Fibroblast of mammary gland (primary cell): ENCODE measurements at regions not wholly inside any gene's neighbourhood (a gene's known extent, or its start where the extent isn't known, plus 50 kb on each side); places are given as distances from the start of the nearest gene placed in this dataset.

Source experiments
- DNase-seq: peaks from one replicate; pipeline ENCODE4 v3.0.0-alpha.2; 2010; ENCODE audit warnings: low read depth
- H3K4me3 ChIP-seq: 2 replicates; pipeline ENCODE4 v1.5.1; 2011; ENCODE audit warnings: low read depth, mild to moderate bottlenecking, low read length, moderate library complexity; ENCODE audit not compliant: control insufficient read depth
- TF ChIP-seq, protein P1 (sequence below): conservative IDR thresholded peaks from 2 replicates; pipeline ENCODE4 v1.5.1; 2011; ENCODE audit warnings: low read depth, low read length, inconsistent platforms; ENCODE audit not compliant: control insufficient read depth, insufficient read depth

- DNase-seq, result no peak
- H3K4me3 ChIP-seq, result no peak overlapping the region
- TF ChIP-seq, protein P1, sequence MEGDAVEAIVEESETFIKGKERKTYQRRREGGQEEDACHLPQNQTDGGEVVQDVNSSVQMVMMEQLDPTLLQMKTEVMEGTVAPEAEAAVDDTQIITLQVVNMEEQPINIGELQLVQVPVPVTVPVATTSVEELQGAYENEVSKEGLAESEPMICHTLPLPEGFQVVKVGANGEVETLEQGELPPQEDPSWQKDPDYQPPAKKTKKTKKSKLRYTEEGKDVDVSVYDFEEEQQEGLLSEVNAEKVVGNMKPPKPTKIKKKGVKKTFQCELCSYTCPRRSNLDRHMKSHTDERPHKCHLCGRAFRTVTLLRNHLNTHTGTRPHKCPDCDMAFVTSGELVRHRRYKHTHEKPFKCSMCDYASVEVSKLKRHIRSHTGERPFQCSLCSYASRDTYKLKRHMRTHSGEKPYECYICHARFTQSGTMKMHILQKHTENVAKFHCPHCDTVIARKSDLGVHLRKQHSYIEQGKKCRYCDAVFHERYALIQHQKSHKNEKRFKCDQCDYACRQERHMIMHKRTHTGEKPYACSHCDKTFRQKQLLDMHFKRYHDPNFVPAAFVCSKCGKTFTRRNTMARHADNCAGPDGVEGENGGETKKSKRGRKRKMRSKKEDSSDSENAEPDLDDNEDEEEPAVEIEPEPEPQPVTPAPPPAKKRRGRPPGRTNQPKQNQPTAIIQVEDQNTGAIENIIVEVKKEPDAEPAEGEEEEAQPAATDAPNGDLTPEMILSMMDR, result no peak
Measured at GRCh38 chr16:79788949-79789348, 188.4 kb upstream of the MAF start.

DNA sequence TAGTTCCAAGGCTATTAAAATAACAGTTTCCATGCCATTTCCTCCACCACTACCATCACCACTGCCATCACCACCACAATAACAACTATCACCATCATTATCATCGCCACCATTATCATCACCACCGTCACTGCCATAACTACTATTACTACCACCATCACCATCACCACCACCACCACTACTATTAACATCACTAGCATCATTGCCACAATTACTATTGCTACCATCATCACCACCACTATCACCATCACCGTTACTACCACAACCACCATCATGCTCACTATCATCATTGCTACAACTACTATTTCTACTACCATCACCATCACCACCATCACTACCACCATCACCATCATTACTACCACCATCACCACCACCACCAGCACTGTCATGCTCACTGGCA is 185.9 kb upstream of the MAF start:
- no peak overlapping the region for H3K4me3 ChIP-seq
- TF ChIP-seq, protein P1, result no peak
- DNase-seq, result no peak

- TF ChIP-seq, protein P1, result no peak
- no peak for DNase-seq
- no peak overlapping the region for H3K4me3 ChIP-seq
Measured at GRCh38 chr16:79784007-79784406, 183.5 kb upstream of the MAF start.

- no peak for DNase-seq
- TF ChIP-seq, protein P1, result no peak
- H3K4me3 ChIP-seq, result no peak overlapping the region
Measured at GRCh38 chr16:79777679-79778078, 177.1 kb upstream of the MAF start.

DNA sequence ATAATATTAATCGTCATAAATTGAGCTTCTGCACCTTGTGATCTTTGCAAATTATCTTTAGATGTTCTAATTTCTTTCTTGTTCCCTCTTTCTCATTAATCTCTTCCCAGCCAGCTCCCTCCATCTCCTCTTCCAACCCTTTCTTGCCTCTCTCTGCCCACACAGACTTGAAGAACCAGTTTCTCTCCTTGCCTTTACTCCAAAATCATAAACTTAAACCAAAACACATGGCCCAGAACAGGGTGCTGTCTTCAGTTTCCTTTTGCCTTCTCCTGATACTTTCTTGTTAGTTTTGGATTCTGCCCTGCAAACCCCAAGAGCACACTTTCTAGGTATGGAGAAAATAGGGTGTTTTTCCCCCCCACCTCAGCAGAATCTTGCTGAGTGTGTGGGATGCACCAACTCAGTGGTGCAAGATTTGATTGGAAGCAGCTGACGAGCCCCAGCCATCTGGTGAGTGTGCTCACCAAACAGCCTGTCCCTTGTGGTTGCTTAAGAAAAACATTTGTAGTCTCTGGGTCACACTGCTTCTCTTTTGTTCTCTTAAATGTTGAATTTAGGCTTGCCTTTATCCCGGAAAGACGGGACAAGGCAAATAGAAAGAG is 175.8 kb upstream of the MAF start:
- TF ChIP-seq, protein P1, result no peak
- no peak overlapping the region for H3K4me3 ChIP-seq
- peak; percentile 79 for DNase-seq

GRCh38 chr16:79772784-79773183 is 172.2 kb upstream of the MAF start:
- no peak for DNase-seq
- no peak overlapping the region for H3K4me3 ChIP-seq
- TF ChIP-seq, protein P1, result no peak

DNA sequence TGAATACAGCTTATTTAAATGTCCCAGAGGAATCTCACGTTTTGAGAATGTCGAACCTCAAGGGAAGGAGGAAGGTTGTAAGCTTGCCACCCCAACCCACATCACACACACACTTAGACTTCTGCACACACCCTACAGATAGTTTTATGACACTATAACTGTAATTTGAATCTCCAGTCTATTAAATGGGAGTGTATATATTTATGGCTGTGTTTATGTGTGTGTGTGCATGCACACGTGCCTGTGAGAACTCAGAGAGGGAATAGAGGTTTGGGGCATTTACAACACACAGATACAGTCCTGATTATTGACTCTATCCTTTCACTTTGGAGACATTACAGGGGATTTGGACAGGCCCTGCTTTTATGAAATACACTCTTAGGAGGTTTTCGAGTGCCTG is 171.5 kb upstream of the MAF start:
- DNase-seq, result no peak
- TF ChIP-seq, protein P1, result no peak
- no peak overlapping the region for H3K4me3 ChIP-seq
